MCF 10A (cell line): ENCODE measurements at regions not wholly inside any gene's neighbourhood (a gene's known extent, or its start where the extent isn't known, plus 50 kb on each side); places are given as distances from the start of the nearest gene placed in this dataset.
"Not testable (repeated sequence)": the region's sequence is repeated elsewhere in the genome, so short reads cannot be mapped to it uniquely, and the experiment has no call there.

Experiments
- BruUV-seq: library from RNA; stranded (reverse); fragments of 400-500 nt; replicated peaks from 2 replicates; lab custom pipeline; 2021; lab: Mats Ljungman, UMichigan
- CTCF ChIA-PET: fragments of 300-600 bp; sonication (Branson Sonifier 250); formaldehyde crosslinking; extraction: SDS; loops from one replicate; lab custom pipeline; 2021; ENCODE audit warnings: antibody characterized with exemption, inconsistent platforms; lab: Yijun Ruan, JAX
- POLR2A ChIA-PET: fragments of 300-600, 350-650 bp; sonication (Branson Sonifier 250); formaldehyde crosslinking; extraction: SDS; loops from one replicate; lab custom pipeline; 2020; ENCODE audit warnings: antibody characterized with exemption, inconsistent platforms; lab: Yijun Ruan, JAX
- DNase-seq: peaks from one replicate; pipeline ENCODE4 v3.0.0-alpha.2; 2018; ENCODE audit not compliant: unreplicated experiment
- H3K27ac Mint-ChIP-seq: one replicate; pipeline ENCODE4 v1.8.0; 2022; ENCODE audit warnings: mild to moderate bottlenecking, low read depth, mixed read lengths; ENCODE audit not compliant: unreplicated experiment
- H3K27me3 Mint-ChIP-seq: one replicate; pipeline ENCODE4 v1.8.0; 2022; ENCODE audit warnings: mixed read lengths; ENCODE audit not compliant: insufficient read depth, unreplicated experiment
- H3K36me3 Mint-ChIP-seq: one replicate; pipeline ENCODE4 v1.8.0; 2022; ENCODE audit warnings: mild to moderate bottlenecking, moderate library complexity, mixed read lengths; ENCODE audit not compliant: insufficient read depth, unreplicated experiment
- H3K4me1 Mint-ChIP-seq: one replicate; pipeline ENCODE4 v1.8.0; 2022; ENCODE audit warnings: mixed read lengths; ENCODE audit not compliant: insufficient read depth, unreplicated experiment
- H3K4me3 Mint-ChIP-seq: one replicate; pipeline ENCODE4 v1.8.0; 2022; ENCODE audit warnings: mild to moderate bottlenecking, moderate library complexity, mixed read lengths; ENCODE audit not compliant: unreplicated experiment
- H3K9me3 Mint-ChIP-seq: one replicate; pipeline ENCODE4 v1.8.0; 2022; ENCODE audit warnings: mixed read lengths; ENCODE audit not compliant: unreplicated experiment
- CTCF ChIP-seq: fragments of 200-600 bp; IDR thresholded peaks from one replicate; pipeline ENCODE4 v1.8.0; 2022; ENCODE audit warnings: antibody characterized with exemption, mild to moderate bottlenecking; ENCODE audit not compliant: unreplicated experiment
- intact Hi-C: fragments of 100-400 bp; cut with micrococcal nuclease; formaldehyde crosslinking; loops from 2 replicates; pipeline ENCODE4 v1.14.1; 2022

- CTCF ChIA-PET, result interaction anchor here (0.9 kb wide), 2 partner anchors 17 to 44 kb away, joined by 3 read pairs; no protein-coding TSS in a partner anchor
- POLR2A ChIA-PET, result no interaction called here
- no peaks in the 10 kb centered on the region for H3K27me3 Mint-ChIP-seq
- H3K4me1 Mint-ChIP-seq, result peaks cover 20% of the 10 kb centered on the region
- H3K27ac Mint-ChIP-seq, result no peak overlapping the region
- no peak for DNase-seq
- no peaks in the 10 kb centered on the region for H3K9me3 Mint-ChIP-seq
- intact Hi-C loops, result no loop called here
- TF ChIP-seq CTCF, result no peak
- H3K4me3 Mint-ChIP-seq, result no peak overlapping the region
- H3K36me3 Mint-ChIP-seq, result no peaks in the 10 kb centered on the region
- BruUV-seq, result no TSS peak
These were observed 151.9 kb downstream of the RND3 start for GRCh38 chr2:150335596-150335995.

GRCh38 chr2:150332383-150332782 is 155.1 kb downstream of the RND3 start:
- BruUV-seq, result no TSS peak
- DNase-seq, result peak; percentile 9
- H3K36me3 Mint-ChIP-seq, result no peaks in the 10 kb centered on the region
- H3K4me1 Mint-ChIP-seq, result peaks cover 5% of the 10 kb centered on the region
- H3K9me3 Mint-ChIP-seq, result peaks cover 8% of the 10 kb centered on the region
- ChIA-PET POLR2A (interaction anchor here (1.6 kb wide), 1 partner anchor 153 kb away, joined by 3 read pairs; no protein-coding TSS in a partner anchor), CTCF (interaction anchor here (0.6 to 1.7 kb wide), 6 partner anchors 11 to 533 kb away, joined by 3 to 6 read pairs (median 4); no protein-coding TSS in a partner anchor)
- intact Hi-C loops, result no loop called here
- H3K4me3 Mint-ChIP-seq, result no peak overlapping the region
- no peak for TF ChIP-seq CTCF
- no peak overlapping the region for H3K27ac Mint-ChIP-seq
- no peaks in the 10 kb centered on the region for H3K27me3 Mint-ChIP-seq

- Mint-ChIP-seq H3K4me1 (peaks cover 5% of the 10 kb centered on the region), H3K36me3 (no peaks in the 10 kb centered on the region), H3K27ac (no peak overlapping the region), H3K27me3 (no peaks in the 10 kb centered on the region), H3K4me3 (no peak overlapping the region), H3K9me3 (peaks cover 8% of the 10 kb centered on the region)
- intact Hi-C loops, result no loop called here
- TF ChIP-seq CTCF, result no peak
- DNase-seq, result no peak
- POLR2A ChIA-PET, result no interaction called here
- CTCF ChIA-PET, result interaction anchor here (0.7 kb wide), 1 partner anchor 912 kb away, joined by 3 read pairs; no protein-coding TSS in a partner anchor
- BruUV-seq, result no TSS peak
These were observed 159.6 kb downstream of the RND3 start for GRCh38 chr2:150327564-150328489.

GRCh38 chr2:150325656-150326314 is 161.7 kb downstream of the RND3 start:
- intact Hi-C loops, result no loop called here
- Mint-ChIP-seq H3K4me1 (peaks cover under 1% of the 10 kb centered on the region), H3K4me3 (no peak overlapping the region), H3K9me3 (peaks cover 8% of the 10 kb centered on the region), H3K27me3 (no peaks in the 10 kb centered on the region), H3K36me3 (no peaks in the 10 kb centered on the region), H3K27ac (no peak overlapping the region)
- no TSS peak for BruUV-seq
- POLR2A ChIA-PET, result interaction anchor here (1.2 kb wide), 1 partner anchor 8 kb away, joined by 3 read pairs; no protein-coding TSS in a partner anchor
- CTCF ChIA-PET, result no interaction called here
- TF ChIP-seq CTCF, result no peak
- no peak for DNase-seq

GRCh38 chr2:150323071-150323470 is 164.4 kb downstream of the RND3 start:
- intact Hi-C loops, H3K4me3 Mint-ChIP-seq, POLR2A ChIA-PET, CTCF ChIA-PET, H3K27me3 Mint-ChIP-seq, H3K36me3 Mint-ChIP-seq, H3K4me1 Mint-ChIP-seq, H3K9me3 Mint-ChIP-seq, BruUV-seq, H3K27ac Mint-ChIP-seq, DNase-seq: not testable (repeated sequence)
